GM23338 (cell line): ENCODE measurements at regions not wholly inside any gene's neighbourhood (a gene's known extent, or its start where the extent isn't known, plus 50 kb on each side); places are given as distances from the start of the nearest gene placed in this dataset.

Experiments used
- ATAC-seq: fragments of 200-7000 bp; cut with Tn5 transposase; 3 replicates; pipeline ENCODE4 v1.9.1; 2020
- DNase-seq: peaks from one replicate; pipeline ENCODE4 v3.0.0-alpha.2; 2015; ENCODE audit warnings: low spot score
- H2AFZ ChIP-seq: fragments of 200-600 bp; sonication (generic); 2 replicates; pipeline ENCODE4 v1.8.0; 2016; ENCODE audit warnings: antibody characterized with exemption, mild to moderate bottlenecking, moderate library complexity
- H3F3A ChIP-seq: fragments of 200-600 bp; sonication (generic); replicated peaks from 2 replicates; pipeline ENCODE4 v1.8.0; 2017; ENCODE audit warnings: antibody characterized with exemption, mixed run types, low read depth
- H3K27ac ChIP-seq: fragments of 200-600 bp; sonication (generic); 2 replicates; pipeline ENCODE4 v1.6.1; 2016; ENCODE audit warnings: low read depth
- H3K27me3 ChIP-seq: fragments of 200-600 bp; sonication (generic); 2 replicates; pipeline ENCODE4 v1.8.0; 2016; ENCODE audit warnings: mild to moderate bottlenecking, mixed run types, moderate library complexity; ENCODE audit not compliant: insufficient read depth
- H3K36me3 ChIP-seq: fragments of 200-600 bp; sonication (generic); 2 replicates; pipeline ENCODE4 v1.8.0; 2016; ENCODE audit warnings: mild to moderate bottlenecking; ENCODE audit not compliant: insufficient read depth
- H3K4me1 ChIP-seq: fragments of 200-600 bp; sonication (generic); 2 replicates; pipeline ENCODE4 v1.8.0; 2016; ENCODE audit warnings: mild to moderate bottlenecking, moderate library complexity; ENCODE audit not compliant: insufficient read depth
- H3K4me2 ChIP-seq: fragments of 200-600 bp; sonication (generic); 2 replicates; pipeline ENCODE4 v1.7.1; 2017; ENCODE audit warnings: mixed run types
- H3K4me3 ChIP-seq: fragments of 200-600 bp; sonication (generic); 2 replicates; pipeline ENCODE4 v1.6.1; 2016; ENCODE audit warnings: mixed run types
- H3K79me2 ChIP-seq: fragments of 200-600 bp; sonication (generic); replicated peaks from 2 replicates; pipeline ENCODE4 v1.8.0; 2017; ENCODE audit warnings: mild to moderate bottlenecking; ENCODE audit not compliant: insufficient read depth
- H3K9me2 ChIP-seq: fragments of 200-600 bp; sonication (generic); 2 replicates; pipeline ENCODE4 v1.8.0; 2017; ENCODE audit not compliant: insufficient read depth
- H4K20me1 ChIP-seq: fragments of 200-600 bp; sonication (generic); replicated peaks from 2 replicates; pipeline ENCODE4 v1.8.0; 2017; ENCODE audit warnings: mild to moderate bottlenecking; ENCODE audit not compliant: insufficient read depth
- H3K27ac Mint-ChIP-seq: 2 replicates; pipeline ENCODE4 v1.8.0; 2020; ENCODE audit warnings: inconsistent platforms, mild to moderate bottlenecking, moderate library complexity, mixed read lengths
- H3K27me3 Mint-ChIP-seq: 3 replicates; pipeline ENCODE4 v1.8.0; 2022; ENCODE audit warnings: low read depth, mild to moderate bottlenecking, moderate library complexity, mixed read lengths, inconsistent platforms; ENCODE audit not compliant: insufficient read depth, poor library complexity
- H3K36me3 Mint-ChIP-seq: 3 replicates; pipeline ENCODE4 v1.8.0; 2021; ENCODE audit warnings: low read depth, mild to moderate bottlenecking, inconsistent platforms, moderate library complexity, mixed read lengths
- H3K4me1 Mint-ChIP-seq: 3 replicates; pipeline ENCODE4 v1.8.0; 2020; ENCODE audit warnings: mild to moderate bottlenecking, inconsistent platforms, mixed read lengths
- H3K4me3 Mint-ChIP-seq: 3 replicates; pipeline ENCODE4 v1.8.0; 2021; ENCODE audit warnings: moderate library complexity, mild to moderate bottlenecking, inconsistent platforms, mixed read lengths
- H3K9me3 Mint-ChIP-seq: 3 replicates; pipeline ENCODE4 v1.8.0; 2020; ENCODE audit warnings: moderate library complexity, mild to moderate bottlenecking, inconsistent platforms, mixed read lengths
- CREB1 ChIP-seq: fragments of 250-450 bp; sonication (Bioruptor Pico); IDR thresholded peaks from 2 replicates; pipeline ENCODE4 v1.5.0; 2020; ENCODE audit warnings: low read depth, mild to moderate bottlenecking, moderate library complexity
- CTCF ChIP-seq, 2 experiments: fragments of 200-600 bp in 1 of 2; sonication (generic) in 1 of 2; conservative IDR thresholded peaks; 2 replicates each; pipeline versions ENCODE4 v1.5.1 to v1.6.1; 2016 to 2017; ENCODE audit warnings: antibody characterized with exemption in 2 of 2, low read depth in 2 of 2, mild to moderate bottlenecking in 2 of 2, moderate library complexity in 1 of 2
- EZH2 ChIP-seq: fragments of 200-600 bp; sonication (generic); IDR thresholded peaks from one replicate; pipeline ENCODE4 v1.8.0; 2017; ENCODE audit warnings: antibody characterized with exemption, mild to moderate bottlenecking, low read depth; ENCODE audit not compliant: unreplicated experiment
- EZH2phosphoT487 ChIP-seq: fragments of 200-600 bp; sonication (generic); IDR thresholded peaks from one replicate; pipeline ENCODE4 v1.8.1; 2018; ENCODE audit warnings: antibody characterized with exemption; ENCODE audit not compliant: unreplicated experiment
- JUNB ChIP-seq: IDR thresholded peaks from one replicate; pipeline ENCODE4 v1.6.1; 2016; ENCODE audit warnings: antibody characterized with exemption; ENCODE audit not compliant: unreplicated experiment
- STAT1 ChIP-seq: IDR thresholded peaks from one replicate; pipeline ENCODE4 v1.6.1; 2016; ENCODE audit warnings: antibody characterized with exemption; ENCODE audit not compliant: unreplicated experiment
- ZNF114 ChIP-seq: fragments of 250-450 bp; sonication (Bioruptor Pico); IDR thresholded peaks from 2 replicates; pipeline ENCODE4 v1.5.0; 2020; ENCODE audit warnings: mild to moderate bottlenecking, moderate library complexity
- TF ChIP-seq, protein P1 (sequence below): fragments of 250-450 bp; sonication (Bioruptor Pico); IDR thresholded peaks from 2 replicates; pipeline ENCODE4 v1.5.0; 2020; ENCODE audit warnings: mild to moderate bottlenecking, moderate library complexity

- H2AFZ ChIP-seq, result no peak overlapping the region
- H3K27me3 Mint-ChIP-seq, result no peaks in the 10 kb centered on the region
- H3F3A ChIP-seq, result no peaks in the 10 kb centered on the region
- no peak overlapping the region for H3K4me3 ChIP-seq
- H3K9me3 Mint-ChIP-seq, result no peaks in the 10 kb centered on the region
- peaks cover 7% of the 10 kb centered on the region for H3K4me1 ChIP-seq
- no peak overlapping the region for H3K4me3 Mint-ChIP-seq
- ATAC-seq (no peak), DNase-seq (no peak)
- H3K4me1 Mint-ChIP-seq, result peaks cover 10% of the 10 kb centered on the region
- H3K27ac ChIP-seq, result no peak overlapping the region
- H3K36me3 Mint-ChIP-seq, result no peaks in the 10 kb centered on the region
- no peaks in the 10 kb centered on the region for H4K20me1 ChIP-seq
- no peaks in the 10 kb centered on the region for H3K36me3 ChIP-seq
- no peaks in the 10 kb centered on the region; the same call in 1 of the 2 replicates for H3K9me2 ChIP-seq
- no peak overlapping the region for H3K27ac Mint-ChIP-seq
- H3K27me3 ChIP-seq, result no peaks in the 10 kb centered on the region
- H3K79me2 ChIP-seq, result no peaks in the 10 kb centered on the region
- no peak overlapping the region for H3K4me2 ChIP-seq
- TF ChIP-seq EZH2, result no peak
- TF ChIP-seq JUNB, result no peak
- TF ChIP-seq, protein P1, sequence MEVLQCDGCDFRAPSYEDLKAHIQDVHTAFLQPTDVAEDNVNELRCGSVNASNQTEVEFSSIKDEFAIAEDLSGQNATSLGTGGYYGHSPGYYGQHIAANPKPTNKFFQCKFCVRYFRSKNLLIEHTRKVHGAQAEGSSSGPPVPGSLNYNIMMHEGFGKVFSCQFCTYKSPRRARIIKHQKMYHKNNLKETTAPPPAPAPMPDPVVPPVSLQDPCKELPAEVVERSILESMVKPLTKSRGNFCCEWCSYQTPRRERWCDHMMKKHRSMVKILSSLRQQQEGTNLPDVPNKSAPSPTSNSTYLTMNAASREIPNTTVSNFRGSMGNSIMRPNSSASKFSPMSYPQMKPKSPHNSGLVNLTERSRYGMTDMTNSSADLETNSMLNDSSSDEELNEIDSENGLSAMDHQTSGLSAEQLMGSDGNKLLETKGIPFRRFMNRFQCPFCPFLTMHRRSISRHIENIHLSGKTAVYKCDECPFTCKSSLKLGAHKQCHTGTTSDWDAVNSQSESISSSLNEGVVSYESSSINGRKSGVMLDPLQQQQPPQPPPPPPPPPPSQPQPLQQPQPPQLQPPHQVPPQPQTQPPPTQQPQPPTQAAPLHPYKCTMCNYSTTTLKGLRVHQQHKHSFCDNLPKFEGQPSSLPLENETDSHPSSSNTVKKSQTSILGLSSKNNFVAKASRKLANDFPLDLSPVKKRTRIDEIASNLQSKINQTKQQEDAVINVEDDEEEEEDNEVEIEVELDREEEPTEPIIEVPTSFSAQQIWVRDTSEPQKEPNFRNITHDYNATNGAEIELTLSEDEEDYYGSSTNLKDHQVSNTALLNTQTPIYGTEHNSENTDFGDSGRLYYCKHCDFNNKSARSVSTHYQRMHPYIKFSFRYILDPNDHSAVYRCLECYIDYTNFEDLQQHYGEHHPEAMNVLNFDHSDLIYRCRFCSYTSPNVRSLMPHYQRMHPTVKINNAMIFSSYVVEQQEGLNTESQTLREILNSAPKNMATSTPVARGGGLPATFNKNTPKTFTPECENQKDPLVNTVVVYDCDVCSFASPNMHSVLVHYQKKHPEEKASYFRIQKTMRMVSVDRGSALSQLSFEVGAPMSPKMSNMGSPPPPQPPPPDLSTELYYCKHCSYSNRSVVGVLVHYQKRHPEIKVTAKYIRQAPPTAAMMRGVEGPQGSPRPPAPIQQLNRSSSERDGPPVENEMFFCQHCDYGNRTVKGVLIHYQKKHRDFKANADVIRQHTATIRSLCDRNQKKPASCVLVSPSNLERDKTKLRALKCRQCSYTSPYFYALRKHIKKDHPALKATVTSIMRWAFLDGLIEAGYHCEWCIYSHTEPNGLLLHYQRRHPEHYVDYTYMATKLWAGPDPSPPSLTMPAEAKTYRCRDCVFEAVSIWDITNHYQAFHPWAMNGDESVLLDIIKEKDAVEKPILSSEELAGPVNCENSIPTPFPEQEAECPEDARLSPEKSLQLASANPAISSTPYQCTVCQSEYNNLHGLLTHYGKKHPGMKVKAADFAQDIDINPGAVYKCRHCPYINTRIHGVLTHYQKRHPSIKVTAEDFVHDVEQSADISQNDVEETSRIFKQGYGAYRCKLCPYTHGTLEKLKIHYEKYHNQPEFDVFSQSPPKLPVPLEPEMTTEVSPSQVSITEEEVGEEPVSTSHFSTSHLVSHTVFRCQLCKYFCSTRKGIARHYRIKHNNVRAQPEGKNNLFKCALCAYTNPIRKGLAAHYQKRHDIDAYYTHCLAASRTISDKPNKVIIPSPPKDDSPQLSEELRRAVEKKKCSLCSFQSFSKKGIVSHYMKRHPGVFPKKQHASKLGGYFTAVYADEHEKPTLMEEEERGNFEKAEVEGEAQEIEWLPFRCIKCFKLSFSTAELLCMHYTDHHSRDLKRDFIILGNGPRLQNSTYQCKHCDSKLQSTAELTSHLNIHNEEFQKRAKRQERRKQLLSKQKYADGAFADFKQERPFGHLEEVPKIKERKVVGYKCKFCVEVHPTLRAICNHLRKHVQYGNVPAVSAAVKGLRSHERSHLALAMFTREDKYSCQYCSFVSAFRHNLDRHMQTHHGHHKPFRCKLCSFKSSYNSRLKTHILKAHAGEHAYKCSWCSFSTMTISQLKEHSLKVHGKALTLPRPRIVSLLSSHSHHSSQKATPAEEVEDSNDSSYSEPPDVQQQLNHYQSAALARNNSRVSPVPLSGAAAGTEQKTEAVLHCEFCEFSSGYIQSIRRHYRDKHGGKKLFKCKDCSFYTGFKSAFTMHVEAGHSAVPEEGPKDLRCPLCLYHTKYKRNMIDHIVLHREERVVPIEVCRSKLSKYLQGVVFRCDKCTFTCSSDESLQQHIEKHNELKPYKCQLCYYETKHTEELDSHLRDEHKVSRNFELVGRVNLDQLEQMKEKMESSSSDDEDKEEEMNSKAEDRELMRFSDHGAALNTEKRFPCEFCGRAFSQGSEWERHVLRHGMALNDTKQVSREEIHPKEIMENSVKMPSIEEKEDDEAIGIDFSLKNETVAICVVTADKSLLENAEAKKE, result no peak
- no peak for TF ChIP-seq CREB1
- TF ChIP-seq CTCF (conservative IDR thresholded peaks at IDR 0.05; ENCODE audit: low read depth in 2 of 2), result no peak
- no peak for TF ChIP-seq EZH2phosphoT487
- TF ChIP-seq STAT1, result no peak
- no peak for TF ChIP-seq ZNF114
These were observed 396.6 kb downstream of the ADAMTS20 start for GRCh38 chr12:43155376-43155775.
